NCI-H446 (cell line): ENCODE measurements at regions not wholly inside any gene's neighbourhood (a gene's known extent, or its start where the extent isn't known, plus 50 kb on each side); places are given as distances from the start of the nearest gene placed in this dataset.
A peak's percentile ranks its signal among the peaks of the same experiment; 100 is the strongest.
"Not testable (repeated sequence)": the region's sequence is repeated elsewhere in the genome, so short reads cannot be mapped to it uniquely, and the experiment has no call there.

ENCODE experiments used
- DNase-seq, 2 experiments: peaks; one replicate each; lab custom pipeline; 2025; lab: John Stamatoyannopoulos, UW

DNA sequence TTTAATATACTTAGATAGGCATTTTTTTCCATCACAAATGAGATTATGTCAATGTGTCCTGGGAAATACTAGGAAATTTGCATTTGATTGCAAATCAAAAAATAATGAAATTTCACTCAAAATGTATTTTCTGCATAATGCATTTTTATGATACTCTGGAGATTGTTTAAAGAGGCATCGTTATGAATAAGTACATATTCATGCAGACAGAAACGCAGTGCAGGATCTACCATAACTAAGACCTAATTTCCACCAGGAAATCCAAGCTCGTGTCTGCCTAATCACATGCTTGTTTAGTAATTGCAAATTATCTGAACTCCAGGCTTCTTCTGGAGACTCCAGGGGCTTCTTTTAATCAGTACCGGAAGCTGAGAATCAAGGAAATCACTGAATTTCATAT is 163.5 kb upstream of the MXRA5 start:
- no peak for DNase-seq

GRCh38 chrX:3504916-3505315 is 158.5 kb upstream of the MXRA5 start:
- DNase-seq: no peak

GRCh38 chrX:3501833-3502535 is 155.5 kb upstream of the MXRA5 start:
- DNase-seq: no peak

DNA sequence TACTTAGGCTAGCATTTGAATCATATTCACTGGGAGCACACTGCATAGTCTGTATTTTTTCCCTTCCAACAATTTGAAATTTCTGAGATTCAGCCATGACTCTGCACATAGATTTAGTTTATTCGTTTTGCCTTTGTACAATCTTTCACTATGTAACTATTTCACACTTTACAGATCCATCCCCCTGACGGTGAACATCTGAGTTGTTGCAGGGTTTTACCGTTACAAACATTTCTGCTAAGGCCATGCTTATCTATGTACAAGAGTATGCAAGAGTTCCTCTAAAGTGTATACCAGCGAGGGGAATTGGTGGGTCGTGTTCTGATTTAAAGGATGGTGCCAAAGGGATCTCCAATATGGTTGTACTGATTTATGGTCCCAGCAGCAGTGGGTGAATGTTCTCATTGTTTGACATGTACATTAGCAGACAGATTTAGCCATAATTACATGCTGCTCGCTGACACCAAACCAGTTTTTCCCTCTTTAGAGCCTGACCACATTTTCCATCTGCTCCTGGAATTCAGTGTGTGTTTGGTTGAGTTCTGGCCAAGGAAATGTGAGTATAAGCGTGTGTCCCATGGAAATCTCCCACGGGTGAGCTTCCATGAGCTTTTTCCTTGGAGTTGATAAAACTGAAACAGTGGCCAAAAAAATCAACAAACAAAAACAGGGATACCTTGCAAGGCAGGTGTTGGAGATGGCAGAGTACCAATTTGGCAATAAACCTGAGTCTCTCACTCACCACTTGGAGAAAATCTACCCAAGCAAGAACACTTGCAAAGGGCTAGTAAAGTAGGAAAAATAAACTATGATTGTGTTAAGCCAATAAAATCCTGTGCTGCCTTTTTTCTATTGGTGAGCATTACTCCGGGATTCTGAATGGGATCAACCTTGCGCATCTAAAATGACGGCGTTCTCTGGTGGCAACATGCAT is 149.7 kb upstream of the MXRA5 start:
- peak; percentile 0 to 55 for DNase-seq

GRCh38 chrX:3493605-3494004 is 147.2 kb upstream of the MXRA5 start:
- no peak for DNase-seq

- DNase-seq: no peak
Observed at GRCh38 chrX:3485727-3486126, 139.3 kb upstream of the MXRA5 start.

DNA sequence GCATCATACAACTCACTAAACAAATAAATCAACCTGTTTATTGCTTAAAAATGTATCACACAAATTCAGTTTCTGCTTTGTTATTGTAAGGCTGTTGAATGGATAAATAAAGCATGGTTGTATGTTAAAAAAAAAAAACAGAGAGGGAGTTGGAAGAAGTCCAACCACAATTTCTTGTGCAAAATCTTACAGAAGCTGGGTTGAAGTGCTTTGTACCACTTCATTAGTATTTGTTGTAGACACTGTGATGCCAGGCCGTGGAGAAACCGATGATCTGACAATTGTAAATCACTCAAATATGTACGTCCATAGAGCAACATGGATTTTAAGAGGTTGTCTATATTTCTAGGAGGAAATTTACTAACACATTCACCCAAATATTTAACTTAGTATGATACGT is 132.6 kb upstream of the MXRA5 start:
- no peak for DNase-seq

DNA sequence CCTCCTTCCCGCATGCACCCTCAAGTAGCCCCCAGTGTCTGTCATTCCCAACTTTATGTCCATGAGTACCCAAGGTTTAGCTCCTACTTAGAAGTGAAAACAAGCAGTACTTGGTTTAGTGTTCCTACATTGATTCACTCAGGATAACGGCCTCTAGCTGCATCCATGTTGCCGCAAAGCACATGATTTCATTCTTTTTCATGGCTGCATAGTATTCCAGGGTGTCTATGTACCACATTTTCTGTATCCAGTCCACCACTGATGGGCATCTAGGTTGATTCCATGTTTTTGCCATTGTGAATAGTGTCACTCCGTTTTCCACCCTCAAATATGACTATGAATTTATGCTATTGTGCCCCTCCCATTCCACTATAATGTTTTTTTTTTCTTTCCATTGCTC is 130.5 kb upstream of the MXRA5 start:
- no peak for DNase-seq

GRCh38 chrX:3470211-3470679 is 123.8 kb upstream of the MXRA5 start:
- not testable (repeated sequence) for DNase-seq

DNA sequence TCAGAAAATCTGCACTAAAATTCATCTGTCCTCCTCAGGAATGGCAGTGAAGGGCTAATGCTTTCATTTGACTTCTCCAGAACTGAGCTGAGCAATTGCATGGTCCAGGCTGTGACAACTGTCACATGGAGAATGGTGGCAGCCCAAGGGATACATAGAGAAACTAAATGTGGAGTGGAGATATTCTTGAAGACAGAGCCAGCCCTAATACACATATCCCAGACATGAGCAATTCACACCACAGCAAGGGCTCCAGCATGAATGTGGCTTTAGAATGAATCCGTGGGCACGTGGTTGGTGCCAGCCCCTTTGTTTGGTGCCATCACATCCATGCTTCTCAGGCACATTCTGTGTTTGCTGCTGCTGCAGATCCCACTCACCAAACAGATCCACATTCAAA is 121.6 kb upstream of the MXRA5 start:
- no peak for DNase-seq

DNA sequence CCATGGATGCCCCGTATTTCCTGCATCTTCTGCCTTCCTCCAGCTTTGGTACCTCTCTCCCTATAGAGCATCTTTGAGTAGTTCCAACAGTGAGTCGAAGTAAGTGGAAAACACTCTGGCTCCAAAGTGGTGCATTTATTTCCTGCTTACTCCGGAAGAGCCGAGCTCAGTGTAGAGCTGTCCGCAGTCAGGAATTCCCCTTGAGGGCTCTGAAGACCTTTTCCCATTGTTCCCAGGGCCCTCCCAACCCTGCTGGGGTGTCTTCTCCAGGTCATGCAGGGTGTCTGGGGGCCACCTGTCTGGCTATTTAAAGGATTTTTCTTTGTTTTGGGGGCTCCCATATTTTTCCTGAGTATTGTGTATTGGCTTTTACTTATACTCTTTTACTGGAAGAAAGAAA is 118.6 kb upstream of the MXRA5 start:
- no peak for DNase-seq

DNA sequence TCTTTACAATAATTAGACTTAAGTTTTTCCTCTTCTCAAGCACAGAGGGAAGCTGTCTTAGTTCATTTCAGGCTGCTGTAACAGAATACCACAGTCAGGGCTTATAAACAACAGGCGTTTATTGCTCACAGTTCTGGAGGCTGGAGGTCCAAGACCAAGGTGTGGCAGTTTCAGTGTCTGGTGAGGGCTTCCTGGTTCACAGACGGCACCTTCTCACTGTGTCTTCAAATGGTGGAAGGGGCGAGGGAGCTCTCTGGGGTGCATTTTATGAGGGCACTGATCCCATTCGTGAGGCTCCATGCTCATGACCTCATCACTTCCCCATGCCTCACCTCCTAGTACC is 115.7 kb upstream of the MXRA5 start:
- DNase-seq: no peak

DNA sequence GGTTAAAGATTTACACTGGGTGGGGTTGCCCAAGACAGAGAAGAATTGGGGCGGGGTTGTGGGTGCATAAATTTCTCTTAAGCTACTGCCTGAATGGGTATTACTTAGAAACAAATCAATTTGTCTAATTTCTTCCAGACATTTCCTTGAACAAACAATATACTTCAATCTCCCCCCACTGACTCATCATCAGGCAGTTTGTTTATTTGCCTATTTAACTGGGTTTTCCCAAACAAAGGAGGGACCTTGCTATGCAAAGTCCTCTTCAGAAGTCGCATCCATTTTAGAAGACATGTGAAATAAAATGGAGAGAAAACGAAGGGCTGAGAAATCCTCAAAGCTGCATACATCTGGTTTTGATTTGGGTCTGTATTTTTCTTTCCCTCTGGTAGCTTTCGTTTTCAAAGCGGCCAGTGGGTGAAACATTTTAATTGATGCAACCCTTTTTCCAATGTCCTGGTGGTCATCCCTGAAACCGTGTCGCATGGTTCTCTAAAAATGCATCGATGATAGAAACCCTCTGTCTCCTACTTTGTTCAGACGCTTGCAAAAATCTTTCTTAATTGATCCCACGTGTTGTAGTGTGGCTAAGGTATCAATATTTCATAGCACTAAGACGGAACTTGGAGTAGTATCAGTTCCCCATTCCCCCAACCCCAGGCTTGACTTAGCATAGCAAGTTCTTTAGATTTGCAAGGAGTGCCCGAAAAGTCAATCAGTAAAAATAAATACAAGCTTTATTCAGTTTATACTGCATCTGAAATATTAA is 115.1 kb upstream of the MXRA5 start:
- no peak for DNase-seq

DNA sequence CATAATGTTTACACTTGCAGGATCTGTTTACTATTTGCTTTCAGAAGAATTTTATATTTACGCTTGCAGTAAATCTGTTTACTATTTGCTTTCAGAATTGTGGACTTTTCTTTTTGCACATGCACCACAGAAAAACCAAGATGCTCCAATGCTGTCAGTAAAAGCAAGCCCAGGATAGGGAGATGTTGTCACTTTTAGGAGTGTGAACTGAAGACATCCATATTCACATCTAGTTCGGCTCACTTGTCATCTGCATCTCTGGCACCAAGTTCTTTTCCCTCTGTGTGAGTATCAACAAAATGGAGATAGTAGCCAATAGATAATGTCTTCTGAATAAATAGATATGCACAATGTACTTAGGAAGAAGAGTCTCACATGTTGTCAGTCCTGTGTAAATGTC is 109.3 kb upstream of the MXRA5 start:
- no peak for DNase-seq

DNA sequence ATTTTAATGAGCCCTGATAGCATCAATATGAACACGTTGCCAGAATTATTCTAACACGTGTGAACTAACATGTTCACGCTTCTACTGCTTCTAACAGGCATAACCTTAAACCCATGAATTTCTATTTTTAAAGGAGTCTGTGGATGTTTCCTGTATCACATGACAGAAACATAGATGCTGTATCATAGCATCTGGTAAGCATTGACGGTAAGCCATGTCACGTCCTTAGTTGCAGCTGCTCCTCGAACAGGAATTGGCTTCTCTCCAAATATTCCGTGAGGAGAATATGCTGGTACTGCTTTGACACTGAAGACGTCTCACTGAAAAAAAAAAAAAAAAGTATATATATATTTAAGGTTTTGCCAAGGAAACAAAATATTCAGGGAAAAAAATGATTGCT is 105.1 kb upstream of the MXRA5 start:
- peak in 1 of 2 experiments; percentile 67 for DNase-seq

DNA sequence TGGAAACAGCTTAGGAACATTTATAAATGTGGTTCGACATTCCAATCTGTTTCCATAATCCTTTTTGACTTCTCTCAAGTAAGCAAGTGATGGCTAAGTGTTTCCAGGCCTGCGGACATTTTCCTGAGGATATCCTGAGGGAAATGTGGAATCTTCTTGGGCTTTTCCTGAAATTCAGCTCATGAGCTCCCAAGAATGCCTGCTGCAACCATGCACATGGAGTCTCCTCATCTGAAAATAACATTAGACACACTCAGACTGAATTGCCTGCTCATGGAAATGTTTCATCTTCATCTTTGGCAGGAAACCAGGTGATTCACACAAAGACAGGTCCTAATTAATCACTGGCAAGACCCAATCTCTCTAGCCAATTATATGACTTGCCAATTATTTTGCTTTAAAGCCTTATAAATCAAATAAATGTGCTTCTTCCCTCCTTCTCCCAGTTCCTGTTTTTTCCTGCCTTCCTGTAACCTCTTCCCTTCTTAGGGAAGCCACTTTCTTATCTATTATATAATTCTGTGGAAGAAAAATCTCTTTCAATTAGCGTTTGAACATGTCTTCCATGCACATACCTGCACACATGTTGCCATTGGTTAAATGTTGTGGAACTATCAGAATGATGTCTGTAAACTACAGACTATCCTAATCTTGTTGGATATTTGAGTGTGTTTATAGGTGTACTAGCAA is 104.6 kb upstream of the MXRA5 start:
- DNase-seq: peak; percentile 17 to 60

- DNase-seq: no peak
Observed at GRCh38 chrX:3449287-3449686, 102.8 kb upstream of the MXRA5 start.

- no peak for DNase-seq
Observed at GRCh38 chrX:3448563-3448962, 102.1 kb upstream of the MXRA5 start.

DNA sequence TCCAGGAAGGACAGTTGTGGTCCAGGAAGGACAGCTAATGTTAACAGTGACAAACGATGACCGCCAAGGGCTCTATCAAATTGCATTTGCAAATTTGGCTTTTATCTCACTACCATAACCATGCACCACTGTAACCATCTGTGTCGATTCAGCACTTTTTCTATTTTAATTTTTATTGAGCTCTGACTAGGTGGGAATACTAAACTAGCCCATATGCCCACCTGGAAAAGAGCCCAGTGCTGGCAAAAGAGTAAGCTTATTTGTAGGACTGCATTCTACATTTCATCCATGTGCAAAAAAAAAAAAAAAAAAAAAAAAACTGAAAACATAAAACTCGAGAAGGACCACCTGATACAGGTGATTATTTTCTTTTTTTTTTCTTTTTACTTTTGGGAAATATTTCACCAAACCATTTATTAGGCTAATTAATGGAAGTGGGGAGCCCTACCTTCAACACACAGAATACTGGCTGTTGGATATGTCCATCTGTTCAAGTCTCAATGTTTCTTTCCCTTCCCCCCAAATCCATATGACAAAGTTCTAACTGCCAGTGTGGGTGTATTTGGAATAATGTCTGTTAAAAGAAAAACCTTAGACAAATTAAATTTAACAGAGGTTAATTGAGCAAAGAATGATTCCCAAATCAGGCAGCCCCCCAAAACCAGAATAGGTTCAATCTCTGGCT is 99.5 kb upstream of the MXRA5 start:
- peak; percentile 27 to 76 for DNase-seq

DNA sequence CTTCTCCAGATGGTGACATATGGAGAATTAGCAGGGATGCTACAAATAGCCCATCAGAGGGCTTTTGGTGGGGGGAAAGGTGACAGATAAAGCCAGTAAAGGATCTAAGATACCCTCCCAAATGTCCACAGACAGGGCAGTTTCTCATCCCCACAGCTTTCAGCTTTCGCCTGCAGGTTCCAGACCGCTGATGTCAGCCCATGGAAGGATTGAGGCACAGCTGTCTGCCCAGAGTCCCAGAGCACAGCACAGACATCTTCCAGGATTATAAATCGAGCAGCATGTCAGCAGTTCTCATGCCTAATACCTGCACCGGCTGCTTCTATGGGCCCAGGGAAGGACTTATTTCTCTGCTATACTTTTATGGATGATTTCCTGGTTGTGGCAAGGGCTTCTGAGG is 96.7 kb upstream of the MXRA5 start:
- DNase-seq: peak; percentile 49 to 83

GRCh38 chrX:3442691-3443090 is 96.2 kb upstream of the MXRA5 start:
- peak; percentile 61 to 90 for DNase-seq
